ENCODE measurements at regions not wholly inside any gene's neighbourhood (a gene's known extent, or its start where the extent isn't known, plus 50 kb on each side); places are given as distances from the start of the nearest gene placed in this dataset.
"Not testable (repeated sequence)": the region's sequence is repeated elsewhere in the genome, so short reads cannot be mapped to it uniquely, and the experiment has no call there.

DNA sequence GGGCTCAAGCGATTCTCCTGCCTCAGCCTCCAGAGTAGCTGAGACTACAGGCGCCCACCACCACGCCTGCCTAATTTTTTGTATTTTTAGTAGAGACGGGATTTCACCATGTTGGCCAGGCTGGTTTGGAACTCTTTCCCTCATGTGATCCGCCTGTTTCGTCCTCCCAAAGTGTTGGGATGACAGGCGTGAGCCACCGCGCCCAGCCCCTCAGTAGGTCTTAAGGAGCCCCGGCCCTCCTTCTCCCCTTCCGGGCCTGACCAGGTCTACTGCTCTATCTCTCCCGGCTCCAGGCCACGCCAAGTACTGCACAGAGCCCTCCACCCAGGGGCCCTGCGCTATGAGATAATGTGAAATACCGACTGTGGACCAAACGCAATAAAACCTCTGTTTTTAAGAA, 785.5 kb downstream of the FOXD4L5 start:
- H3K4me1 ChIP-seq; ATAC-seq; H3K27me3 ChIP-seq; H3K4me3 ChIP-seq; intact Hi-C loops (cut with DNase I); H3K27ac ChIP-seq; H3K36me3 ChIP-seq; H3K9me3 ChIP-seq: not testable (repeated sequence)
- peak in 1 of 5 donors; percentile 15 for DNase-seq
- WGBS, 4 donors: 90 to 91% (median 91%) methylated on average over 13 to 15 of the region's 16 CpGs

GRCh38 chr9:64498409-64498808, 786.6 kb downstream of the FOXD4L5 start:
- H3K36me3 ChIP-seq, H3K27me3 ChIP-seq: not testable (repeated sequence)

GRCh38 chr9:64488544-64488943, 796.5 kb downstream of the FOXD4L5 start:
- ATAC-seq; intact Hi-C loops (cut with DNase I); H3K9me3 ChIP-seq; H3K36me3 ChIP-seq; DNase-seq; H3K27ac ChIP-seq; H3K4me1 ChIP-seq; H3K27me3 ChIP-seq; H3K4me3 ChIP-seq: not testable (repeated sequence)
- WGBS, 4 donors: 72 to 83% (median 74%) methylated on average over 27 to 32 of the region's 32 CpGs

More at GRCh38 chr9:64498409-64498808, 786.6 kb downstream of the FOXD4L5 start:
- H3K9me3 ChIP-seq; H3K4me3 ChIP-seq; H3K4me1 ChIP-seq; H3K27ac ChIP-seq; intact Hi-C loops (cut with DNase I); DNase-seq; ATAC-seq: not testable (repeated sequence)
- WGBS, 4 donors: 87 to 89% methylated on average over 11 to 12 of the region's 13 CpGs; no CpG with 5 or more reads in 2 of the 4 donors

DNA sequence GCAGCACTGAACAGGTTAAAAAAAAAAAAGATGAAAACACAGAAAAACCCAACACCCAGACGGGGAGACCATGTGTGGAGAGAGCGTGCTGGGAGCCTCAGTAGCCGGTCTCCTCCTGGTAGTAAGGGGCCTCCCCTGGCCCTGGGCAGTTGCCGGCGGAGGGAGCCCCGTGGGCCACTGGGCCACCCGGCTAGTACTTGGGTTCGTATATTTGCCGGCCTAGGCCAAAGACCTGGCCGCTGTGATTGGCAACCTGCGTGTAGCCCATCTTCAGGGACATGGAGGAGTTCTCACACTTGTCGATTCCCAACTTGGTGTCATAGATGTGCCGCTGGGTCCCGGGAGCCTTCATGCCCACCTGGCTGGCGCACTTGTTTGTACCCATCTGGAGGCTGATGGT, 798.9 kb downstream of the FOXD4L5 start:
- H3K9me3 ChIP-seq; H3K4me1 ChIP-seq; intact Hi-C loops (cut with DNase I); H3K27ac ChIP-seq; H3K4me3 ChIP-seq; H3K36me3 ChIP-seq; ATAC-seq; H3K27me3 ChIP-seq: not testable (repeated sequence)
- peak in 1 of 5 donors; percentile 33 for DNase-seq
- 95 to 97% methylated on average over 8 to 9 of the region's 15 CpGs; no CpG with 5 or more reads in 2 of the 4 donors for WGBS, 4 donors

GRCh38 chr9:64479095-64479494, 805.9 kb downstream of the FOXD4L5 start:
- H3K36me3 ChIP-seq; ATAC-seq; H3K4me1 ChIP-seq; H3K27me3 ChIP-seq; intact Hi-C loops (cut with DNase I); DNase-seq; H3K4me3 ChIP-seq; H3K9me3 ChIP-seq; H3K27ac ChIP-seq: not testable (repeated sequence)
- WGBS, 4 donors: 27 to 31% (median 29%) methylated on average over 3 of the region's 3 CpGs; no CpG with 5 or more reads in 1 of the 4 donors

DNA sequence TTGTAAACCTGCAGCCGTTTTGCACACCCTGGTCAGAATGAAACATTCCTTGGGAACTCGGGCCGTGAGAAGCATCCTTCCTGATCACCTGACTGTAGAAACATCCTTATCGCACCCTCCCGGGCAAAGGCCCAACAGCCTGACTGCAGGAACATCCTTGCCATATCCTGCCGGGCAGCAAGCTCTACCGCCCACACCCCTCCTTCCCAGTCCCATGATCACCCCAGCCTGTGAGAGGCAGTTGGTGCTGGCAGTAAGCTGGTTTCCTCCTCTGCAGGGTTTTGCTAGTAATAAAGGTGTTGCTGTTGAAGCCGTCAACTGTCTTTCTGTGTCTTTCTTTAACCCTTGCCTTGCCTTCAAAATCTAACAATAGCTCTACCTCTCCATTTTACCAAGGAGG, 816.1 kb downstream of the FOXD4L5 start:
- ATAC-seq: peak in 1 of 4 donors; percentile 58
- WGBS, 4 donors: 7 to 10% methylated on average over 1 of the region's 8 CpGs; no CpG with 5 or more reads in 2 of the 4 donors
- H3K9me3 ChIP-seq; H3K4me1 ChIP-seq; H3K27me3 ChIP-seq; H3K27ac ChIP-seq; intact Hi-C loops (cut with DNase I); H3K36me3 ChIP-seq; H3K4me3 ChIP-seq; DNase-seq: not testable (repeated sequence)

GRCh38 chr9:64466052-64466599, 818.9 kb downstream of the FOXD4L5 start:
- ATAC-seq; DNase-seq; H3K27me3 ChIP-seq; H3K9me3 ChIP-seq; H3K36me3 ChIP-seq; H3K4me3 ChIP-seq; intact Hi-C loops (cut with DNase I); H3K27ac ChIP-seq; H3K4me1 ChIP-seq: not testable (repeated sequence)
- 28 to 40% (median 33%) methylated on average over 1 to 4 of the region's 4 CpGs; no CpG with 5 or more reads in 1 of the 4 donors for WGBS, 4 donors
- TF ChIP-seq, protein P1, sequence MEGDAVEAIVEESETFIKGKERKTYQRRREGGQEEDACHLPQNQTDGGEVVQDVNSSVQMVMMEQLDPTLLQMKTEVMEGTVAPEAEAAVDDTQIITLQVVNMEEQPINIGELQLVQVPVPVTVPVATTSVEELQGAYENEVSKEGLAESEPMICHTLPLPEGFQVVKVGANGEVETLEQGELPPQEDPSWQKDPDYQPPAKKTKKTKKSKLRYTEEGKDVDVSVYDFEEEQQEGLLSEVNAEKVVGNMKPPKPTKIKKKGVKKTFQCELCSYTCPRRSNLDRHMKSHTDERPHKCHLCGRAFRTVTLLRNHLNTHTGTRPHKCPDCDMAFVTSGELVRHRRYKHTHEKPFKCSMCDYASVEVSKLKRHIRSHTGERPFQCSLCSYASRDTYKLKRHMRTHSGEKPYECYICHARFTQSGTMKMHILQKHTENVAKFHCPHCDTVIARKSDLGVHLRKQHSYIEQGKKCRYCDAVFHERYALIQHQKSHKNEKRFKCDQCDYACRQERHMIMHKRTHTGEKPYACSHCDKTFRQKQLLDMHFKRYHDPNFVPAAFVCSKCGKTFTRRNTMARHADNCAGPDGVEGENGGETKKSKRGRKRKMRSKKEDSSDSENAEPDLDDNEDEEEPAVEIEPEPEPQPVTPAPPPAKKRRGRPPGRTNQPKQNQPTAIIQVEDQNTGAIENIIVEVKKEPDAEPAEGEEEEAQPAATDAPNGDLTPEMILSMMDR (IDR thresholded peaks at IDR 0.05): peak in 1 of 12 donors; percentile 5

- ATAC-seq; H3K36me3 ChIP-seq; H3K4me1 ChIP-seq; H3K4me3 ChIP-seq; H3K9me3 ChIP-seq; intact Hi-C loops (cut with DNase I); DNase-seq; H3K27ac ChIP-seq; H3K27me3 ChIP-seq: not testable (repeated sequence)
- WGBS, 4 donors: 0 to 97% methylated on average over 1 of the region's 5 CpGs; no CpG with 5 or more reads in 2 of the 4 donors
Observed at GRCh38 chr9:64461885-64462284, 823.1 kb downstream of the FOXD4L5 start.

DNA sequence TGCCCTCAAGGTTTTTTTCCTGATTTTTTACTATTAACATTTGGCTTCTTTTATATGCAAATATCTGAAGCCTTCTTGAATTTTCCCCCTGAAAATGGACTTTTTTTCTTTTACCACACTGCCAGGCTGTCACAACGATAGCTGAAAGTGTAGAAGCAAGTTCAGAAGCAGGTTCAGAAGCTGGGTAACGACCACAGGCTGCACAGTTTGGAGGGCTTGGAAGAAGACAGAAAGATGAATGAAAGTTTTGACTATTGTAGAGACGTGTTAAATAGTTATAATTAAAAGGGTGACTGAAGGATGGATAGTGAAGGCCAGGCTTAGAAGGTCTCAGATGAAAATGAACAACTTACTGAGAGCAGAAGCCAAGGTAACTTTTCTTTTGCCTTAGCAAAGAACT, 826.4 kb downstream of the FOXD4L5 start:
- intact Hi-C loops (cut with DNase I); DNase-seq; H3K4me1 ChIP-seq; H3K9me3 ChIP-seq; ATAC-seq; H3K36me3 ChIP-seq; H3K27ac ChIP-seq; H3K27me3 ChIP-seq; H3K4me3 ChIP-seq: not testable (repeated sequence)
- WGBS, 4 donors: 54 to 80% (median 66%) methylated on average over 3 of the region's 3 CpGs

DNA sequence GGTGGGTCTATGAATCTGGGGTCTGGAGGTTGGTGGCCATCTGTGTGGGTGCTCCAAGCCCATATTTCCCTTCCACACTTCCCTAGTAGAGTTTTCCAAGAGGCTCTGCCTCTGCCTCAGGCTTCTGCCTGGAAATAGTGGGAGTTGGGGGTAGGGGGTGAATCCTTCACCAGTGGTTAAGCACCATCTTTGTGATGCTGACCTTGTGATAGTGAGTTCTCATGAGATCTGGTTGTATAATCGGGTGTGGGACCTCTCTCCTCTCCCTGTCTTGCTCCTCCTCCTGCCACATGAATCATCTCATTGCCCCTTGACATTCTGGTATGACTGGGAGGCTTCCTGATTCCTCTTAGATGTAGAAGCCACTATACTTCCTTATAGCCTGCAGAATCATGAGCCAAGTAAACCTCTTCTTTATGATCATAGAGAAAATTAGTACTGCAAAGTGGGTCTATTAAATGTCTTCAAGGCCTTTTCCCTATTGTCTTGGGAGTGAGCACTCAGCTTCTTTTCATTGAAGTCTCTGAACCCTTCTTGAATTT, 829.8 kb downstream of the FOXD4L5 start:
- H3K4me3 ChIP-seq; ATAC-seq; H3K4me1 ChIP-seq; H3K27me3 ChIP-seq; H3K9me3 ChIP-seq; H3K36me3 ChIP-seq; H3K27ac ChIP-seq; DNase-seq; intact Hi-C loops (cut with DNase I): not testable (repeated sequence)
- 33 to 71% (median 53%) methylated on average over 1 of the region's 1 CpG for WGBS, 4 donors
